Right lobe of liver (tissue), 6 donors: ENCODE measurements at regions not wholly inside any gene's neighbourhood (a gene's known extent, or its start where the extent isn't known, plus 50 kb on each side); places are given as distances from the start of the nearest gene placed in this dataset.
"Not testable (repeated sequence)": the region's sequence is repeated elsewhere in the genome, so short reads cannot be mapped to it uniquely, and the experiment has no call there.

Experiments
- ATAC-seq, 4 donors: fragments of 200-7000 bp; cut with Tn5 transposase; one replicate each; pipeline ENCODE4 v1.9.1; 2020; ENCODE audit warnings: mild to moderate bottlenecking in 4 of 4, moderate library complexity in 4 of 4
- DNase-seq, 3 donors: peaks; one replicate each; pipeline ENCODE4 v3.0.0-alpha.2; 2020
- H3K27ac ChIP-seq, 3 donors: fragments of 200-600 bp; one replicate each; pipeline ENCODE4 v1.8.0; 2022
- H3K27me3 ChIP-seq, 2 donors: fragments of 200-600 bp; one replicate each; pipeline ENCODE4 v1.8.0; 2022
- H3K36me3 ChIP-seq, 4 donors: fragments of 200-600 bp; sonication (generic) in 1 of 4; one replicate each; pipeline versions ENCODE4 v1.5.1 to v1.8.0; 2017 to 2022; ENCODE audit warnings: control low read depth in 1 of 4
- H3K4me1 ChIP-seq, 4 donors: fragments of 200-600 bp; sonication (generic) in 1 of 4; one replicate each; pipeline versions ENCODE4 v1.5.1 to v1.8.0; 2017 to 2022; ENCODE audit warnings: control low read depth in 1 of 4
- H3K4me3 ChIP-seq, 3 donors: fragments of 200-600 bp; one replicate each; pipeline ENCODE4 v1.8.0; 2022
- H3K9me3 ChIP-seq, 4 donors: fragments of 200-600 bp; sonication (generic) in 1 of 4; one replicate each; pipeline versions ENCODE4 v1.5.1 to v1.8.0; 2017 to 2022; ENCODE audit warnings: control low read depth in 1 of 4
- POLR2A ChIP-seq: fragments of 450-650 bp; IDR thresholded peaks from one replicate; pipeline ENCODE4 v1.6.1; 2017; ENCODE audit warnings: antibody characterized with exemption, mild to moderate bottlenecking
- WGBS: methylation state at CpG from one replicate; pipeline ENCODE4 v1.1.6; 2018; ENCODE audit warnings: low coverage, low lambda C conversion rate; ENCODE audit not compliant: insufficient coverage; ENCODE audit errors: missing lambda C conversion rate; 5-methylcytosine and 5-hydroxymethylcytosine counted together
- intact Hi-C, 2 donors: fragments of 100-400 bp; cut with DNase I; formaldehyde crosslinking; loops; one replicate each; pipeline versions ENCODE4 v1.11.2 to v1.14.1; 2022
- TF ChIP-seq, protein P1 (sequence below), 4 donors: fragments of 200-600 bp in 3 of 4; fragments of 450-650 bp in 1 of 4; IDR thresholded peaks; one replicate each; pipeline versions ENCODE4 v1.5.1 to v1.8.0; 2016 to 2022; ENCODE audit warnings: antibody characterized with exemption in 4 of 4, mild to moderate bottlenecking in 2 of 4
- donor health status: DM: no; HTN: yes; CAD: no.
- donor health status: DM: no; HTN: no; CAD: no.
- donor health status: DM: no; HTN: no; CAD: no.
- donor health status: DM: no; HTN: yes; CAD: no.
- donor health status: DM: no; HTN: yes; CAD: no.

DNA sequence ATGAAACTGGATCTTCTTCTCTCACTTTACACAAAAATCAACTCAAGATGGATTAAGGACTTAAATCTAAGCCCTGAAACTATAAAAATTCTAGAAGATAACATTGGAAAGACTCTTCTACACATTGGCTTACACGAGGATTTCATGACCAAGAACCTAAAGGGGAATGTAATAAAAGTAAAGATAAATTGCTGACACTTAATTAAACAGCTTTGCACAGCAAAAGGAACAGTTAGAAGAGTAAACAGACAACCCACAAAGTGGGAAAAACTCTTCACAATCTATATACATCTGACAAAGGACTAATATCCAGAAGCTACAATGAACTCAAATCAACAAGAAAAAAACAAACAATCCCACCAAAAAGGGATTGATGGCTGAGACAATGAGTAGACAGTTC is 74.4 kb downstream of the BLTP3B start:
- Histone ChIP-seq H3K4me1 (no peaks in the 10 kb centered on the region), H3K27me3 (no peaks in the 10 kb centered on the region), H3K4me3 (no peak overlapping the region), H3K9me3 (no peaks in the 10 kb centered on the region), H3K27ac (no peak overlapping the region), H3K36me3 (peaks cover 0 to 11% (median under 1%) of the 10 kb centered on the region in 4 donors)
- intact Hi-C loops, result no loop called here
- DNase-seq (no peak), ATAC-seq (no peak)
- 100% methylated on average over 1 of the region's 1 CpG for WGBS
- no peak for TF ChIP-seq POLR2A
- TF ChIP-seq, protein P1, sequence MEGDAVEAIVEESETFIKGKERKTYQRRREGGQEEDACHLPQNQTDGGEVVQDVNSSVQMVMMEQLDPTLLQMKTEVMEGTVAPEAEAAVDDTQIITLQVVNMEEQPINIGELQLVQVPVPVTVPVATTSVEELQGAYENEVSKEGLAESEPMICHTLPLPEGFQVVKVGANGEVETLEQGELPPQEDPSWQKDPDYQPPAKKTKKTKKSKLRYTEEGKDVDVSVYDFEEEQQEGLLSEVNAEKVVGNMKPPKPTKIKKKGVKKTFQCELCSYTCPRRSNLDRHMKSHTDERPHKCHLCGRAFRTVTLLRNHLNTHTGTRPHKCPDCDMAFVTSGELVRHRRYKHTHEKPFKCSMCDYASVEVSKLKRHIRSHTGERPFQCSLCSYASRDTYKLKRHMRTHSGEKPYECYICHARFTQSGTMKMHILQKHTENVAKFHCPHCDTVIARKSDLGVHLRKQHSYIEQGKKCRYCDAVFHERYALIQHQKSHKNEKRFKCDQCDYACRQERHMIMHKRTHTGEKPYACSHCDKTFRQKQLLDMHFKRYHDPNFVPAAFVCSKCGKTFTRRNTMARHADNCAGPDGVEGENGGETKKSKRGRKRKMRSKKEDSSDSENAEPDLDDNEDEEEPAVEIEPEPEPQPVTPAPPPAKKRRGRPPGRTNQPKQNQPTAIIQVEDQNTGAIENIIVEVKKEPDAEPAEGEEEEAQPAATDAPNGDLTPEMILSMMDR (IDR thresholded peaks at IDR 0.05), result no peak

- DNase-seq, result no peak
- Histone ChIP-seq H3K9me3 (no peaks in the 10 kb centered on the region), H3K27me3 (no peaks in the 10 kb centered on the region), H3K4me1 (no peaks in the 10 kb centered on the region), H3K36me3 (peaks cover 0 to 22% (median 4%) of the 10 kb centered on the region in 4 donors), H3K27ac (no peak overlapping the region), H3K4me3 (no peak overlapping the region)
- ATAC-seq, result no peak
- WGBS, result 96% methylated on average over 3 of the region's 3 CpGs
- intact Hi-C loops, result no loop called here
- no peak for TF ChIP-seq POLR2A
Measured at GRCh38 chr12:100061814-100062213, 77.1 kb upstream of the ANKS1B start.

DNA sequence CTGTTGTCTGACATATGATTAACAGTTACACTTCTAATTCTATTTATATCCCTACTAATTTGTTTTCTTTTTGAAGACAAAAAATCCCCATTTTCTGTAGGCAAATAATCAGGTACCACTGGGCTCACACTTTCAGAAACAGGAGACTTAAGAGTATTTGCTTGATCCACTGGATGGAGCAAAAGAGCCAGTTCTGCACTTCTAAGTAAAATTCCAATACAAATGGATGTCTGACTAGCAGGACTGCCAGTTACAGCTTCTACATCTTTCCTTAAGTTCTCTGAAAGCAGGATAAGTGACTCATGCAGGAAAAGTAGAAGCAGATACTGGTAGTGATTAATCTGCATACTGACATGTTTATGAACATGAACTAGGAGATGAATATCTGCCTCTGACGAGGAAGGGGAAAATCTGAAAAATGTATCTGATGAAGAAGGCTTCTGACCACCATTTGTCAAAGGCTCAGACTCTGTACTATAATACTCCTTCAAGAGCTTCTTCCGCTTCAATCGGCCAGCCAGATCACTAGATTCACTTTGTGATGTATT is 73.8 kb upstream of the ANKS1B start:
- Histone ChIP-seq H3K36me3 (peaks cover 0 to 40% (median 9%) of the 10 kb centered on the region in 4 donors), H3K4me1 (no peaks in the 10 kb centered on the region), H3K27ac (no peak overlapping the region), H3K27me3 (no peaks in the 10 kb centered on the region), H3K4me3 (no peak overlapping the region), H3K9me3 (no peaks in the 10 kb centered on the region)
- DNase-seq (no peak), ATAC-seq (no peak)
- no peak for TF ChIP-seq POLR2A
- intact Hi-C loops, result no loop called here
- WGBS, result 89% methylated on average over 3 of the region's 3 CpGs

- H3K4me3 ChIP-seq, intact Hi-C loops, H3K27ac ChIP-seq, H3K9me3 ChIP-seq, H3K4me1 ChIP-seq, H3K27me3 ChIP-seq, ATAC-seq, DNase-seq: not testable (repeated sequence)
- peaks cover 0 to 33% (median 19%) of the 10 kb centered on the region in 4 donors for H3K36me3 ChIP-seq
- 87% methylated on average over 3 of the region's 3 CpGs for WGBS
Measured at GRCh38 chr12:100046202-100046601, 61.5 kb upstream of the ANKS1B start.

DNA sequence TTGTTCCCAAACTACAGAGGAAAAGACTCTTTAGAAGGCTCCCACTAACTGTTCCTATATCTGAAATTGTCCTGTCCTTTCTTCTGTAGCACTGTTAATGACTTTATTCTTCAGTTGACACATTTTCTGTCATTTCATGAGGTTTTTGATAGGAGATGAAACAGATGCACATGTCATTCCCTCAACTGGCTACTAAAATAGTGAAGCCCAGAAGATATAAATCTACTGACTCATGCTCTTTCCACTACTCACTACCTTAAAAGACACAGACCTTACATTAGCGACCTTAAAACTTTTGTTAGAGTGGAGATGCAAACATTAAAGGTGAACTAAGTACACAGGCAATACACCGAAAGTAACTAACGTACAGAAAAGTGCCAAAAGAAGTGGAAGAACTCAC is 59.5 kb upstream of the ANKS1B start:
- H3K27ac ChIP-seq, result no peak overlapping the region
- H3K4me3 ChIP-seq, result no peak overlapping the region
- intact Hi-C loops, result no loop called here
- no peak for TF ChIP-seq POLR2A
- TF ChIP-seq, protein P1 (IDR thresholded peaks at IDR 0.05), result no peak
- H3K9me3 ChIP-seq, result no peaks in the 10 kb centered on the region
- ATAC-seq, result no peak
- no peaks in the 10 kb centered on the region for H3K27me3 ChIP-seq
- no peak for DNase-seq
- 82% methylated on average over 3 of the region's 3 CpGs for WGBS
- no peaks in the 10 kb centered on the region for H3K4me1 ChIP-seq
- H3K36me3 ChIP-seq, result peaks cover 0 to 19% (median 17%) of the 10 kb centered on the region in 4 donors

DNA sequence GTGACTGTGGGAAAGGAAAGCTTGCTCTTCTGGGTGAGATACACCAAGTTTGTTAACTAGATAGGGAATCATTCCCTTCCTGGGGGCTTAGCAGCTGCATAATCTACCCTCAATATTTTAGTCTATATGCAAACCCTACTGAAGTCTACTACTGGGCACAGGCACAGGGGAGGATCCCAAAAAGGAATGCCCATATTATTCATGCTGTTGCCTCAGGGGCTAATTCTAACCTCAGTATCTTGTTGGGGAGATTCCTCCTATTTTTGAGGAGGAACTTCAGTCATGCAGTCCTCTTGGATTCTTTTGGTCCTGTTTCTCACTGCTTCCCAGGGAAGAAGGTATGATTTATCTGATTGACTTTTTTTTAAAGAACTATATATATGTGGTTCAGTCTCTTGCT is 58.9 kb upstream of the ANKS1B start:
- intact Hi-C loops, result no loop called here
- Histone ChIP-seq H3K36me3 (peaks cover 0 to 21% (median 13%) of the 10 kb centered on the region in 4 donors), H3K4me3 (no peak overlapping the region), H3K27ac (no peak overlapping the region), H3K27me3 (no peaks in the 10 kb centered on the region), H3K9me3 (no peaks in the 10 kb centered on the region), H3K4me1 (no peaks in the 10 kb centered on the region)
- TF ChIP-seq, protein P1 (IDR thresholded peaks at IDR 0.05), result no peak
- no peak for TF ChIP-seq POLR2A
- ATAC-seq (no peak), DNase-seq (no peak)
